Chondrocyte (in vitro differentiated cells): ENCODE measurements at regions not wholly inside any gene's neighbourhood (a gene's known extent, or its start where the extent isn't known, plus 50 kb on each side); places are given as distances from the start of the nearest gene placed in this dataset.

Experiments used
- DNase-seq: peaks from one replicate; pipeline ENCODE4 v3.0.0; 2021; ENCODE audit warnings: mixed read lengths, low spot score
- H3K27ac Mint-ChIP-seq: one replicate; pipeline ENCODE4 v1.8.0; 2021; ENCODE audit warnings: mild to moderate bottlenecking, moderate library complexity, mixed read lengths; ENCODE audit not compliant: unreplicated experiment
- H3K27me3 Mint-ChIP-seq: 2 replicates; pipeline ENCODE4 v1.8.0; 2021; ENCODE audit warnings: low read depth, mixed read lengths
- H3K36me3 Mint-ChIP-seq: 2 replicates; pipeline ENCODE4 v1.8.0; 2021; ENCODE audit warnings: low read depth, mixed read lengths
- H3K4me1 Mint-ChIP-seq: 2 replicates; pipeline ENCODE4 v1.8.0; 2021; ENCODE audit warnings: low read depth, mild to moderate bottlenecking, mixed read lengths
- H3K4me3 Mint-ChIP-seq: one replicate; pipeline ENCODE4 v1.8.0; 2021; ENCODE audit warnings: mild to moderate bottlenecking, moderate library complexity, mixed read lengths; ENCODE audit not compliant: unreplicated experiment
- H3K9me3 Mint-ChIP-seq: 2 replicates; pipeline ENCODE4 v1.8.0; 2021; ENCODE audit warnings: low read depth, mixed read lengths
- TF ChIP-seq, protein P1 (sequence below): fragments of 200-600 bp; sonication (generic); IDR thresholded peaks from 2 replicates; pipeline ENCODE4 v1.5.0; 2021; ENCODE audit warnings: antibody characterized with exemption, mild to moderate bottlenecking, moderate library complexity

DNA sequence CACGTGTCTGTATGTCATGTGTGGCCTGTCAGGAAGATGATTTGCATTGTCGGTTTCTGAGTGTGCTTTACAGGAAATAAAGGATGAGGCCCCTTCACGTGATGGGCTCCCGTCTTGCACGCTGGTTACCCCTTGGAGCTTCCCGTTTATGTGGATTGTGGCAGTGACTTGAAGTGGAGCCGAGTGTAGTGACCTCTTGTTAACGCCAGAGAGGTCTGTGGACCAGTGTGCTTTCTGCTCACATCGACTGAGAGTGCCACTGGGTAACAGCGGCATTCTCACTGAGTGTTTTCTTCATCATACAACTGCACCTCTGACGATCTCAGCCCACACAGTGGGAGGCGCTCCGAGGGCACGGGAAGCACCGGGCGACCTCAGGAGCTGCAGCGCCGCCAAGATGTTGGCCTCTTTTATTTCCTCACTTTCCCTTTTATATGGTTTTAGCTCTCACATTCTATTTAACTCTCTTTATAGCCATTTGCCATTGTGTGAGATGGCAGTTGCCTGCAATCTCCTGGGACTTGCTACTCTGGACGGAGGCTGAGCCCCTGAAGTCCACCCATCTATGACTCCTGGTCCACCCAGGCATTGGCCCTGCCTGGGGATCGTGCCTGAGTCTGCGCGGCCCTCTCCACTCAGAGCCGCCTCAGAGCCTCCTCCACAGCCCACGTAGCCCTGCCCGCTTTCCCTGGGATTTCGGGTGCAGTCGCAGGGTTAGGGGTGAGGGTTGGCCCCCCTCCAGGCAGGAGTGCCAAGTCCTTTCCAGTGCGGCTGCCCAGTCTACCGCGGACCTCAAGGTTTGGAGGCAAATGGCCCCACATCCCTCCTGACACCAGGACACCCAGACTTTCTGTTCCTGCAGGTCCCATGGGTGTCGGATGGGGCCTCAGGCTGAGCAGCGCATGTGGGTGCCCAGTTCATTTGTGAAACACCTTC lies 238.9 kb downstream of the ERMARD start:
- Mint-ChIP-seq H3K36me3 (no peaks in the 10 kb centered on the region), H3K27ac (no peak overlapping the region), H3K27me3 (peaks cover 6% of the 10 kb centered on the region), H3K4me3 (no peak overlapping the region), H3K9me3 (no peaks in the 10 kb centered on the region), H3K4me1 (no peaks in the 10 kb centered on the region)
- DNase-seq = peak; percentile 54
- TF ChIP-seq, protein P1, sequence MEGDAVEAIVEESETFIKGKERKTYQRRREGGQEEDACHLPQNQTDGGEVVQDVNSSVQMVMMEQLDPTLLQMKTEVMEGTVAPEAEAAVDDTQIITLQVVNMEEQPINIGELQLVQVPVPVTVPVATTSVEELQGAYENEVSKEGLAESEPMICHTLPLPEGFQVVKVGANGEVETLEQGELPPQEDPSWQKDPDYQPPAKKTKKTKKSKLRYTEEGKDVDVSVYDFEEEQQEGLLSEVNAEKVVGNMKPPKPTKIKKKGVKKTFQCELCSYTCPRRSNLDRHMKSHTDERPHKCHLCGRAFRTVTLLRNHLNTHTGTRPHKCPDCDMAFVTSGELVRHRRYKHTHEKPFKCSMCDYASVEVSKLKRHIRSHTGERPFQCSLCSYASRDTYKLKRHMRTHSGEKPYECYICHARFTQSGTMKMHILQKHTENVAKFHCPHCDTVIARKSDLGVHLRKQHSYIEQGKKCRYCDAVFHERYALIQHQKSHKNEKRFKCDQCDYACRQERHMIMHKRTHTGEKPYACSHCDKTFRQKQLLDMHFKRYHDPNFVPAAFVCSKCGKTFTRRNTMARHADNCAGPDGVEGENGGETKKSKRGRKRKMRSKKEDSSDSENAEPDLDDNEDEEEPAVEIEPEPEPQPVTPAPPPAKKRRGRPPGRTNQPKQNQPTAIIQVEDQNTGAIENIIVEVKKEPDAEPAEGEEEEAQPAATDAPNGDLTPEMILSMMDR = no peak

DNA sequence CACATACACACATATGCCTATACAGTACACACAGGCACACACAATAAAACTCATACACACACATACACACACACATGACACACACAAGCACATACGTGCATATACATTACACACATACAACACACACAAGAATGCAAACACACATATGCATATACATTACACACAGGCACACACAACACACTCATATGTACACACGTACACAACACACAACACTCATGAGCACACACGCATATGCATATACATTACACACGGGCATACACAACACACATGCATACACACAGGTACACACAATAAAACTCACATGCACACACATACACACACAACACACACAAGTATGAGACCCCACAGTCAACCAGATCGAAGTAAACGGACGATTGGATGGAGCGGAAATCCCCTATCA lies 238.2 kb downstream of the ERMARD start:
- no peaks in the 10 kb centered on the region for H3K9me3 Mint-ChIP-seq
- peaks cover 6% of the 10 kb centered on the region for H3K27me3 Mint-ChIP-seq
- H3K4me3 Mint-ChIP-seq = no peak overlapping the region
- H3K36me3 Mint-ChIP-seq = no peaks in the 10 kb centered on the region
- DNase-seq = no peak
- TF ChIP-seq, protein P1 = no peak
- no peak overlapping the region for H3K27ac Mint-ChIP-seq
- no peaks in the 10 kb centered on the region for H3K4me1 Mint-ChIP-seq

DNA sequence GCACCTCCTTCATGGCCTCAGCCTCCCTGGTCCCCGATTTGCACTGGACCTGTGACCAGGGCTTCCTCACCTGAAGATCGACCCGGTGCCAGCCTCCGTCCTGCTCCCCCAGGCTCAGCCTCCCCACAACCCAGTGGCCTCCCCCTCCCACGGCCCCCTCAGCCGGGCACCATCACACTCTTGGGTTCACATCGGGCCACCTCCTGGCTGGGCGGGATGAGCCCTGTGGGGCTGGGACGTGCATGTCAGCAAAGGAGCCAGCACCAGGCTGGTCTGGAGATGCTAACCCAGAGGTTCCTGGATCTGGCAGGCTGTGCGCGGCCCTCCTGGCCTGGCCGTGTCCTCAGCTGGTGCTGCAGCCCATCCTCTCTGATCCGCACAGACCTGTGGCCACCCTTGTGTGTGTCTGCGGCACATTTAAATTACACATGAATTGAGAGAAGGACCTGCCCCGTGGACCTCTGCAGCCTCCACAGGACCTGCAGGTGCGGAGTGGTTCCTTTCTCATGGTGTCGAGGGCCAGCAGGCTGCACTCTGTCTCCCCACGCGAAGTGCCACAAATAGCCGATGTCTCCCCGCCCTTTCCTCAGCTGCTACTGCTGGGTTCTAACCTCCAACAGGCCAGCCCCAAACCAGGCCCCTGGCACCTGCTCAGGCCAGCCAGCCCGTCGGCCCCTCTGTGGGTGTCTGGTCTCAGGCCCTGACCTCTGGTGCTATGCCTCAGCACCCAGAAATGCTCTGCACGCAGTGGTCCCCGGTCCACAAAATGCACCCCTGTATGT lies 237.5 kb downstream of the ERMARD start:
- Mint-ChIP-seq H3K4me3 (no peak overlapping the region), H3K27me3 (peaks cover 6% of the 10 kb centered on the region), H3K27ac (no peak overlapping the region), H3K4me1 (no peaks in the 10 kb centered on the region), H3K36me3 (no peaks in the 10 kb centered on the region), H3K9me3 (no peaks in the 10 kb centered on the region)
- TF ChIP-seq, protein P1 = no peak
- peak; percentile 82 for DNase-seq

DNA sequence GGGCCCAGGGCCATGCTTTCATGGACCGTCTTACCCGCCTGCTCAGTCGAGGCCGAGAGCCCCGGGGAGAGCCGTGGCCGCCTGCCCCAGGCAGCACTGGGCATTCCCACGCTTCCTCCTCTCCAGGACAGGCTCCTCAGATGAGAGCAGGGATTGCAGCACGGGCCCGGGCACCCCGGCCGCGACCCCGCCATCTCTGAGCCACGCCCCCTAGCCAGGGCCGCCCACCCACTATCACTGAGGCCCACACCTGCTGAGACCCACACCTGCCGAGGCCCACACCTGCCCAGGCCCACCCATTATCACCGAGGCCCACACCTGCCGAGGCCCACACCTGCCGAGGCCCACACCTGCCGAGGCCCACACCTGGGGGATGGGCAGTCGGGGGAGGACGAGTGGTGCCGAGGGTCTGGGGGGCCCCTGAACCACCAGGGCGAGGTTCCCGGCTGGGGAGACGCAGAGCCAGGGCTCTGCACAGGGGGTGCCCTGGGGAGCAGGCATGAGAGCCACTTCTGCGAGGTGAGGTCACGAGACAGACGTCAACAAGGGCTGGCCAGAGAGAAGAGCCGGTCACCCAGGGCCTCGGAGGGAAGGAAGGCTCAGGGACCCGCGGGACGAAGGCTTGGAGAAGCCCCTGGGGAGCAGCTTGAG lies 235.6 kb downstream of the ERMARD start:
- Mint-ChIP-seq H3K9me3 (no peaks in the 10 kb centered on the region), H3K27me3 (peaks cover 14% of the 10 kb centered on the region), H3K36me3 (no peaks in the 10 kb centered on the region), H3K27ac (no peak overlapping the region), H3K4me3 (no peak overlapping the region), H3K4me1 (no peaks in the 10 kb centered on the region)
- TF ChIP-seq, protein P1 = no peak
- peak; percentile 93 for DNase-seq
